ENCODE measurements at regions not wholly inside any gene's neighbourhood (a gene's known extent, or its start where the extent isn't known, plus 50 kb on each side); places are given as distances from the start of the nearest gene placed in this dataset.

DNA sequence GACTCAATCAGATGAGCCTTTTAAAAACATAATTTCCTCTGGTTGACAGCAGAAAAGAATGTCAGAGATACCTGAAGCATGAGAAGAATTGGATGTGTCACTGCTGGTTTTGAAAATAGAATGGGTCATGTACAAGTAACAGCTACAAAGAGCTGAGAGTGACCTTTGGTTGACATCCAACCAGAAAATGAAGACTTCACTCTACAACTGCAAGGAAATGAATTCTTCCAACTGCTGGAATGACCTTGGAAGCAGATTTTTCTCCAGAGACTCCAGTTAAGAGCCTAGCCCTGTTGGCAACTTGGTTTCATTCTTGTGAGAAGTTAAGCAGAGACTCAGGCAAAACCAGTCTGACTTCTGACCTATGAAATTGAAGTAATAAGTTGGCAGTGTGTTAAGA, 505.9 kb downstream of the SLC16A7 start:
- TF ChIP-seq EZH2phosphoT487 (IDR thresholded peaks at IDR 0.05; ENCODE audit: insufficient read depth, low read depth) (no peak), EZH2 (IDR thresholded peaks at IDR 0.05; ENCODE audit: insufficient read depth, poor library complexity, severe bottlenecking) (no peak)
